Activated T-helper 1 cell treated with anti-CD3 and anti-CD28 coated beads, Interleukin-12 subunit alpha, Interleukin-12 subunit beta, Interleukin-2, Interleukin-4 antibody, amounts not matched to agents 30 ng/mL and 10 ng/mL and 1 ng/mL, durations not matched to agents 14 hours and 24 hours and 36 hours (primary cell): ENCODE measurements at regions not wholly inside any gene's neighbourhood (a gene's known extent, or its start where the extent isn't known, plus 50 kb on each side); places are given as distances from the start of the nearest gene placed in this dataset.
"Not testable (repeated sequence)": the region's sequence is repeated elsewhere in the genome, so short reads cannot be mapped to it uniquely, and the experiment has no call there.

Experiments
- DNase-seq: peaks from one replicate; pipeline ENCODE4 v3.0.0; 2021; ENCODE audit warnings: low spot score
- H3K27ac Mint-ChIP-seq: one replicate; pipeline ENCODE4 v1.8.0; 2021; ENCODE audit warnings: mild to moderate bottlenecking, mixed read lengths
- H3K27me3 Mint-ChIP-seq: one replicate; pipeline ENCODE4 v1.8.0; 2022; ENCODE audit warnings: mild to moderate bottlenecking, moderate library complexity, mixed read lengths; ENCODE audit not compliant: insufficient read depth
- H3K36me3 Mint-ChIP-seq: one replicate; pipeline ENCODE4 v1.8.0; 2021; ENCODE audit warnings: low read depth, mixed read lengths
- H3K4me1 Mint-ChIP-seq: one replicate; pipeline ENCODE4 v1.8.0; 2021; ENCODE audit warnings: low read depth, mixed read lengths
- H3K4me3 Mint-ChIP-seq: one replicate; pipeline ENCODE4 v1.8.0; 2021; ENCODE audit warnings: mild to moderate bottlenecking, moderate library complexity, mixed read lengths
- H3K9me3 Mint-ChIP-seq: one replicate; pipeline ENCODE4 v1.8.0; 2021; ENCODE audit warnings: mixed read lengths
- intact Hi-C: fragments of 100-400 bp; cut with micrococcal nuclease; formaldehyde crosslinking; loops from one replicate; pipeline ENCODE4 v1.15.1; 2024

DNA sequence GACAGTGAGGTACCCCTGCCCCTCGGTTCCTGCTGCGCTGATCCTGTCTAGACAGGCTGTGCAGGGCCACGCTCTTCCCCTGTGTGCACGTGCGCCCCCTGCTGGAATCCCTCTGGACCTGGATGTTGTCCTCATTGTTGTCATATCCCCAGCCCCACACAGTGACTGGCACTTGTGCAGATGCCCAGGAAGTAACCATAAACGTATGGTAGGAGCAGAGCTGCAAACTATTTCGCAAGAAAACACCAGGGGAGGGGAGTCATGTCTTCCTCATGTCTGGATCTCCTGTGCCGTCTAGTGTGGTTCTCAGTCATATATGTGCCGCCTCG lies 114.7 kb downstream of the CRYBB2 start:
- Mint-ChIP-seq H3K36me3 (no peaks in the 10 kb centered on the region), H3K4me1 (peaks cover 5% of the 10 kb centered on the region), H3K27ac (no peak overlapping the region), H3K27me3 (peaks cover 1% of the 10 kb centered on the region), H3K9me3 (no peaks in the 10 kb centered on the region), H3K4me3 (no peak overlapping the region)
- intact Hi-C loops, result loop anchor here (1.0 to 2.0 kb wide), 2 partner anchors 132 to 253 kb away; no protein-coding TSS in a partner anchor
- peak; percentile 27 for DNase-seq

DNA sequence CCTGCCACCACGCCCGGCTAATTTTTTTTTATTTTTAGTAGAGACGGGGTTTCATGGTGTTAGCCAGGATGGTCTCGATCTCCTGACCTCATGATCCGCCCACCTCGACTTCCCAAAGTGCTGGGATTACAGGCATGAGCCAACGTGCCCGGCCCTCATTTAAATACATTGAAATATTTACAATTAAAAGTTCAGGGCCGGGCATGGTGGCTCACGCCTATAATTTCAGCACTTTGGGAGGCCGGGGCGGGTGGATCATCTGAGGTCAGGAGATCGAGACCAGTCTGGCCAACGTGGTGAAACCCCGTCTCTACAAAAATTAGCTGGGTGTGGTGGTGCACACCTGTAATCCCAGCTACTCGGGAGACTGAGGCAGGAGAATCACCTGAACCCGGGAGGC lies 115.2 kb downstream of the CRYBB2 start:
- intact Hi-C loops, result loop anchor here (1.0 to 2.0 kb wide), 2 partner anchors 132 to 254 kb away; no protein-coding TSS in a partner anchor
- H3K27me3 Mint-ChIP-seq, H3K9me3 Mint-ChIP-seq, DNase-seq, H3K4me1 Mint-ChIP-seq, H3K36me3 Mint-ChIP-seq, H3K27ac Mint-ChIP-seq, H3K4me3 Mint-ChIP-seq: not testable (repeated sequence)

DNA sequence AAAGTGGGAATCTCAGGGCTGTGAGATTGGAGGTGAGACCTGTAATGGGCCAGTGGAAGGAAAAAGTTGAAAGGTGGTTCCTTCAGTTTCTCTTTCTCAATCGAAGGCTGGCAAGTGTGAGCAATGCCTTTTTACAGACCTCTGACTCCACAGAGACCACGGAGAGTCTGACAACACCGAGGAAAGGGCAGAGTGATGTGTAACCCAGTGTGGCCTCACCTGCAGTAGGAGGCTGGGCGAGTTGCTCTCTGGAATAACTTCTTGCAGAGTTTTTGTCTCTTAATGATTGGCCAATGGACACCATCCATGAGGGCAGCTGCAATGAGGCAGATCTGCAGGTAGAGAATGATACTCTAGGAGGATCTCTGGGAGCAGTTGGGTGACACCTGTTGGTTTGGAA lies 115.8 kb downstream of the CRYBB2 start:
- not testable (repeated sequence) for H3K27ac Mint-ChIP-seq, H3K27me3 Mint-ChIP-seq, H3K4me1 Mint-ChIP-seq, DNase-seq, H3K36me3 Mint-ChIP-seq, H3K9me3 Mint-ChIP-seq, H3K4me3 Mint-ChIP-seq
- intact Hi-C loops, result loop anchor here (2.0 kb wide), 1 partner anchor 254 kb away; no protein-coding TSS in a partner anchor

DNA sequence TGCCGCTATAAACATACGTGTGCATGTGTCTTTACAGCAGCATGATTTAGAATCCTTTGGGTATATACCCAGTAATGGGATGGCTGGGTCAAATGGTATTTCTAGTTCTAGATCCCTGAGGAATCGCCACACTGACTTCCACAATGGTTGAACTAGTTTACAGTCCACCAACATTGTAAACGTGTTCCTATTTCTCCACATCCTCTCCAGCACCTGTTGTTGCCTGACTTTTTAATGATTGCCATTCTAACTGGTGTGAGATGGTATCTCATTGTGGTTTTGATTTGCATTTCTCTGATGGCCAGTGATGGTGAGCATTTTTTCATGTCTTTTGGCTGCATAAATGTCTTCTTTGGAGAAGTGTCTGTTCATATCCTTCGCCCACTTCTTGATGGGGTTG lies 121.1 kb downstream of the CRYBB2 start:
- H3K4me3 Mint-ChIP-seq, H3K27ac Mint-ChIP-seq, H3K27me3 Mint-ChIP-seq, DNase-seq, H3K4me1 Mint-ChIP-seq, H3K36me3 Mint-ChIP-seq, intact Hi-C loops: not testable (repeated sequence)
- peaks cover 12% of the 10 kb centered on the region for H3K9me3 Mint-ChIP-seq

DNA sequence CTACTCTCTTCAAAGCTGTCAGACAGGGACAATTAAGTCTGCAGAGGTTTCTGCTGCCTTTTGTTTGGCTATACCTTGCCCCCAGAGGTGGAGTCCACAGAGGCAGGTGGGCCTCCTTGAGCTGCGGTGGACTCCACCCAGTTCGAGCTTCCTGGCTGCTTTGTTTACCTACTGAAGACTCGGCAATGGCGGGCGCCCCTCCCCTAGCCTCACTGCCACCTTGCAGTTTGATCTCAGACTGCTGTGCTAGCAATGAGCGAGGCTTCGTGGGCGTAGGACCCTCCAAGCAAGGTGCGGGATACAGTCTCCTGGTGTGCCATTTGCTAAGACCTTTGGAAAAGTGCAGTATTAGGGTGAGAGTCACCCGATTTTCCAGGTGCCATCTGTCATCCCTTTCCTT lies 124.9 kb downstream of the CRYBB2 start:
- H3K27ac Mint-ChIP-seq, H3K4me3 Mint-ChIP-seq, H3K4me1 Mint-ChIP-seq, H3K27me3 Mint-ChIP-seq, DNase-seq, intact Hi-C loops: not testable (repeated sequence)
- H3K36me3 Mint-ChIP-seq, result peaks cover 11% of the 10 kb centered on the region
- H3K9me3 Mint-ChIP-seq, result peaks cover 12% of the 10 kb centered on the region

DNA sequence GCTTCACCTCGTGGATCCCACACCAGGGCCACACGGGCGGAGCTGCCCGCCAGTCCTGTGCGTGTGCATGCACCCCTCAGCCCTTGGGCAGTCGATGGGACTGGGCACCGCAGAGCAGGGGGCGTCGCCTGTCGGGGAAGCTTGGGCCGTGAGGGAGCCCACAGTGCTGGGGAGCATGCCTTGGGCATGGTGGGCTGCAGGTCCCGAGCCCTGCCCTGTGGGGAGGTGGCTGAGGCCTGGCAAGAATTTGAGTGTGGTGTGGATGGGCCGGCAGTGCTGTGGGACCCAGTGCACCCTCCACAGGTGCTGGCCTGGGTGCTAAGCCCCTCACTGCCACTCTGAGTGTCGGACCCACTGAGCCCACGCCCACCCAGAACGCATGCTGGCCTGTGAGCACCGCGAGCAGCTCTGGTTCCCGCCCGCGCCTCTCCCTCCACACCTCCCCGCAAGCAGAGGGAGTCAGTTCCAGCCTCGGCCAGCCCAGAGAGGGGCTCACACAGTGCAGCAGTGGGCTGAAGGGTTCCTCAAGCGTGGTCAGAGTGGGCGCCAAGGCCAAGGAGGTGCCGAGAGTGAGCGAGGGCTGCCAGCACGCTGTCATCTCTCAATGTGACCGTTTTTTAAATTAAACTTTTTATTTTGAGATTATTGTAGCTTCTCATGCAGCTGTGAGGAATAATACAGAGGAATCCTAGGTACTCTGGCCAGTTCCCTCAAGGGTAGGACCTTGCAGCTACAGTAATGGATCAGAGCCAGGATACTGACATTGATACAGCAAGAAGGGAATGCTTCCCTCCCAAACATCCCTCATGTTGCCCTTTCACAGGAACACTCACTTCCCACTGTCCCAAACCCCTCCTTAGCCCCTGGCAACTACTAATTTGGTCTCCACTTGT lies 127.7 kb downstream of the CRYBB2 start:
- Mint-ChIP-seq H3K27me3 (peaks cover 5% of the 10 kb centered on the region), H3K27ac (no peak overlapping the region), H3K4me1 (no peaks in the 10 kb centered on the region), H3K4me3 (no peak overlapping the region), H3K9me3 (peaks cover 7% of the 10 kb centered on the region), H3K36me3 (peaks cover 15% of the 10 kb centered on the region)
- DNase-seq, result no peak
- intact Hi-C loops, result no loop called here

DNA sequence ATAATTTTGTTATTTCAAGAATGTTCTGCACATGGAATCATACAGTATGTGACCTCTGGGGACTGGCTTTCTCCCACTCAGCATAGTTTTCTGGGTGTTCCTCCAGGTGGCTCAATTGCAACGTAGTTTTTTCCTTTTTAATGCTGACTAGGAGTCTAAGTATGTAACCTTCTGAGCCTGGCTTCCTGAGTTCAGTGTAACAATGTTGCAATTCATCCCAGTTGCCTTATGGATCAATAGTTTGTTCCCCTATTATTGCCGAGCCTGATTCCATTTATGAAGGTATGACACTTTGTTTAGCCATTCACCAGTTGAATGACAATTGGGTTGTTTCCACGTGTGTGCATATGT lies 128.3 kb downstream of the CRYBB2 start:
- no peak for DNase-seq
- intact Hi-C loops, result no loop called here
- H3K27me3 Mint-ChIP-seq, result peaks cover 5% of the 10 kb centered on the region
- no peak overlapping the region for H3K27ac Mint-ChIP-seq
- H3K36me3 Mint-ChIP-seq, result peaks cover 15% of the 10 kb centered on the region
- no peak overlapping the region for H3K4me3 Mint-ChIP-seq
- no peaks in the 10 kb centered on the region for H3K4me1 Mint-ChIP-seq
- peaks cover 5% of the 10 kb centered on the region for H3K9me3 Mint-ChIP-seq

DNA sequence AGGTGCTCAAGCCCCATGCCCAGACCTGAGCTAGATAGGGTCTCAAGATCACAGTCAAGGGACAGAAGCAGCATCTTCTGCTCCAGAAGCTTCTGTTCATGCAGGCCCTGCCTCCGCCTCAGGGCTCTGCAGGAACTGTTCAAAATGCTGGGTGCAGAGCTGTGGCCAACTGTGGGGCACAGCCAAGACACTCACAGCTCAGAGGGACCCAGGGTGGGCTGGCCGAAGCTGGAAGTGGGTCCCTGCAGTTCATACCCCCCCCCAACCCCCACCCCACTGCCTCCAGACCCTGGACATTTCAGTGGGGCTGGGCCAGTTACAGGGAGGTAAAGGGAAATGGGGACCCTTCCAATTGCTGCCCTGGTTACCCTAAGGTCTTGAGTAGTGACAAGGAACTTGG lies 129.0 kb downstream of the CRYBB2 start:
- Mint-ChIP-seq H3K27ac (no peak overlapping the region), H3K4me3 (no peak overlapping the region), H3K27me3 (peaks cover 3% of the 10 kb centered on the region), H3K36me3 (peaks cover 15% of the 10 kb centered on the region), H3K9me3 (peaks cover 4% of the 10 kb centered on the region), H3K4me1 (no peaks in the 10 kb centered on the region)
- intact Hi-C loops, result no loop called here
- no peak for DNase-seq

DNA sequence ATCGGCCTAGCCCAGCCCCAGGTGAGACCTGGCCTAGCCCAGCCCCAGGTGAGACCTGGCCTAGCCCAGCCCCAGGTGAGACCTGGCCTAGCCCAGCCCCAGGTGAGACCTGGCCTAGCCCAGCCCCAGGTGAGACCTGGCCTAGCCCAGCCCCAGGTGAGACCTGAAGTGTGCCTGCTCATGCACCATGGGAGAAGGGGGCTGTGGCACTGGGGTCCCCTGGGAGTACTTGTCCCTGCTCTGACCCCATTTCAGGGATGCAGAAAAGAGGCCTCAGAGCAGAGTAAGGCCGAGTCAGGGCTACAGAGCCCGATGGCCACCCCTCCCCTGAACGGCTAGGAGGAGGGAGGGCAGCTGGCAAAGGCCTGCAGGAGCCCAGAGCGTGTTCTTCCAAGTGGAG lies 129.6 kb downstream of the CRYBB2 start:
- H3K27ac Mint-ChIP-seq, H3K9me3 Mint-ChIP-seq, intact Hi-C loops, H3K4me1 Mint-ChIP-seq, H3K4me3 Mint-ChIP-seq, DNase-seq, H3K27me3 Mint-ChIP-seq: not testable (repeated sequence)
- H3K36me3 Mint-ChIP-seq, result peaks cover 17% of the 10 kb centered on the region

DNA sequence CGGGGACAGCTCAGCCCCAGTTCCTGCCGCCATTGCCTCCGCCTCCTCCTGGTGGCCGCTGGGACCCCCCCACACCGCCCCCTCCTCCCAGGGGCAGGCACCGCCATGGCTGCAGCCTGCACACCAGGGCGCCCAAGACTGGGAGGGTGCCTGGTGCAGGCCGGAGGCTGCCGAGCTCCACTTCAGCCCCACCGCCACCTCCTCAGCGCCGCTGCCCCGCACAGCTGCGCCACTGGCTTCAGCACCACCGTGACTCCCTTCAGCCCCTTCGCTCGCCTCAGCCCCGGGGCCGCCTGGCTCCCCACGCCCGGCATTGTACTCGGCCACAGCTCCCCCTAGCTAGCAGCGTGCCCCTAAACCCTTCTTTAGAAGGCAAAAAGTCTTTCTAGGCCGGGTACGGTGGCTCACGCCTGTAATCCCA lies 131.1 kb downstream of the CRYBB2 start:
- H3K27ac Mint-ChIP-seq, result no peak overlapping the region
- DNase-seq, result no peak
- intact Hi-C loops, result no loop called here
- H3K36me3 Mint-ChIP-seq, result peaks cover 16% of the 10 kb centered on the region
- H3K4me1 Mint-ChIP-seq, result no peaks in the 10 kb centered on the region
- H3K27me3 Mint-ChIP-seq, result no peaks in the 10 kb centered on the region
- H3K9me3 Mint-ChIP-seq, result no peaks in the 10 kb centered on the region
- H3K4me3 Mint-ChIP-seq, result no peak overlapping the region

DNA sequence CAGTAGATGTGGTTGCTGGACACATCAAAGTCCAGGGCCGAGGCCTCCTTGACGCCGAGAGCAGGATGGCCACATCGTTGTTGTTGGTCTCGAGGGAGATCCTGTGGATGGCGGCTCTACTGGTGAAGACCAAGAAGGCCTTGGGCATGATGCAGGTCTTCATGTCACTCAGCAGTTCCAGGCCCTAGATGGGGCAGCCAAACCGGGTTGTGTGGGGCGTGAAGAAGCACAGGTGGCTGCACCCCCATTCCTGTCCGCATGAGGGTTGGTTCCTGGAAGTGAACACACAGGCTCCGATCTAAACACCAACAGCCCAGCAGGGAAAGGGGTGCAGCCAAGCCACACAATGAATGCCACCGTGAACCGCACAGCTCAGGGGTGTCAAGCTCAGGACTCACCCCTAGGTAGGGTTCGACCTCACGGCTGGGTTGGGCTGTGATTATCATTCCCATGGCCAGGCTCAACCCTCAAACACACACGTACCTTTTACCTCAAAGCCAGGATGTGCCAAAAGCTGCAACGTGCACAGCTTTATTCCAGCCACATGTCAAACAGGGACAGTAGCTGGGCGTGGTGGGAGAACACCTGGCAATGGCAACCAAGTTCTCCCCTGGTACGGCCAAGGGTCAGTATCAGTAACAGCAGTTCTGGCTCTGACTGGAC lies 132.3 kb downstream of the CRYBB2 start:
- Mint-ChIP-seq H3K9me3 (no peaks in the 10 kb centered on the region), H3K27ac (no peak overlapping the region), H3K4me1 (no peaks in the 10 kb centered on the region), H3K4me3 (no peak overlapping the region), H3K36me3 (peaks cover 11% of the 10 kb centered on the region), H3K27me3 (no peaks in the 10 kb centered on the region)
- DNase-seq, result no peak
- intact Hi-C loops, result no loop called here

DNA sequence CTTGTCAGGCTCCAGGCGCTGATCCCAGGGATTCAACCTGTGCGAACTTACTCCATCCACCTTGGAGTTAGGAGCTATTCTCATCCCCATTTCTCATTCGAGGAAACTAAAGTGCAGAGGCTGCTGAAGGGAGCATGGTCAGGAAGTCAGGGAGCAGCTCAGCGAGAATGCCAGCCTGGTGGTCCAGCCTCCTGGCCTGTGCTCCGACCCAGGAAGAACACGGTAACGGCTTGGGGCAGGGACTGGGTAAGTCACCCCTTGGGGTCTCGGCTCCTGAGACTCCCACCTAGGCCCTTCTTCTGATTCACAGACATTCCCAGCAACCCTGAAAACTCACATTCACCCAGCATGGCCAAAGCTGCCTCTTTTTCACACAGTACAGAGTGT lies 132.8 kb downstream of the CRYBB2 start:
- DNase-seq, result no peak
- Mint-ChIP-seq H3K4me3 (no peak overlapping the region), H3K36me3 (peaks cover 11% of the 10 kb centered on the region), H3K27ac (no peak overlapping the region), H3K9me3 (no peaks in the 10 kb centered on the region), H3K27me3 (no peaks in the 10 kb centered on the region), H3K4me1 (no peaks in the 10 kb centered on the region)
- intact Hi-C loops, result no loop called here

DNA sequence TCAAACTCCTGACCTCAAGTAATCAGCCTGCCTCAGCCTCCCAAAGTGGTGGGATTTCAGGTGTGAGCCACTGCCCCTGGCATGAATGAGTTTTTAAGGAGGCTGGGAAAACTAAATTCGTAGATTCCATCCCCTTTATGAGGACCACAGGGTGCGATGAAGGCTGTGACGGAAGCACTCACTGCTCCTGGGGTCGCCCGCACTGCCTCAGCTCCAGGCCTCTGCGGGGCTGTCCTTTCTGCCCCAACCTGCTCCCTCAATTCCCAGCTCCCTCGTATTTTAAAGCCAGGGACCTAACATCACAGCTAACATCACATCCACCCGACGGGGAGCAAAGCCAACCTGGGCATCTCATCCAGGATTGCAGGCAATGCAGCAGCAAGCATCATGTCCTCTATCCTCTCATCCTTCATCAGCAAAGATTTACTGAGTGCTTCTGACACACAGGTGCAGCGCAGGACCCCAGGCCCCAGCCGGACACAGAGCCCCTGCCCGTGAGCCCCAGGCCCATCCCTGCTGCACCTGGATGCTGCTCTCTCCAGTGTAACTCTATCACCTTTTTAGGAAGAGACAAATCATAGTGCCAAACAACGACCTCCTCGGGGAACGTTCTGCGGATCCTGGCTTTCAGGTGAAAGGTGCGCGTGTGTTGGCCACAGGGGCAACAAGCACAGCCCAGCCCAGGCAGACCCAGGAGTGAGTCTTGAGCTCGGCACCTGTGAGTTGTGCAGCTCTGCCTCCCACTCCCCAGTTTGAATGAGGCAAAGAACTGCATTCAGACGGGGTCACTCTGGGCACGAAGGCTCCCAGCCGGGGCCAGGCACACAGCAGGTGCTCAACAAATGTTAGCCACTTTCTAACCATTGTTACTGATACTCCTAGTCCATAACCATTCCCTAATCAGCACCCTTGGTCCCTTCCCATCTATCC lies 134.3 kb downstream of the CRYBB2 start:
- Mint-ChIP-seq H3K36me3 (peaks cover 11% of the 10 kb centered on the region), H3K9me3 (no peaks in the 10 kb centered on the region), H3K4me1 (no peaks in the 10 kb centered on the region), H3K4me3 (no peak overlapping the region), H3K27me3 (no peaks in the 10 kb centered on the region), H3K27ac (no peak overlapping the region)
- intact Hi-C loops, result no loop called here
- DNase-seq, result no peak
